ENCODE measurements at regions not wholly inside any gene's neighbourhood (a gene's known extent, or its start where the extent isn't known, plus 50 kb on each side); places are given as distances from the start of the nearest gene placed in this dataset.

- Histone ChIP-seq H3K36me3 (replicated peaks in 1 of 2; ENCODE audit: control insufficient read depth in 1 of 2, insufficient read depth in 2 of 2, low read length in 2 of 2) (no peaks in the 10 kb centered on the region), H3K27ac (ENCODE audit: low read depth in 1 of 2, low read length in 2 of 2) (no peak overlapping the region), H3K79me2 (ENCODE audit: insufficient read depth, low read length) (no peaks in the 10 kb centered on the region), H3K9me3 (replicated peaks in 1 of 2; ENCODE audit: control insufficient read depth in 1 of 2, insufficient read depth in 1 of 2, low read length in 2 of 2) (no peaks in the 10 kb centered on the region), H3K4me2 (replicated peaks; ENCODE audit: extremely low read depth, low read length, poor library complexity, severe bottlenecking) (no peak overlapping the region), H3K9ac (ENCODE audit: insufficient read depth, low read length, poor library complexity, severe bottlenecking) (no peak overlapping the region), H3K27me3 (ENCODE audit: control insufficient read depth in 2 of 2, insufficient read depth in 2 of 2, low read length in 2 of 2) (no peaks in the 10 kb centered on the region), H3K4me3 (replicated peaks in 1 of 3; ENCODE audit: low read depth in 2 of 3, low read length in 3 of 3) (no peak overlapping the region), H3K4me1 (ENCODE audit: control insufficient read depth in 1 of 2, insufficient read depth in 2 of 2, low read length in 2 of 2) (no peaks in the 10 kb centered on the region), H4K20me1 (ENCODE audit: insufficient read depth, low read length) (no peaks in the 10 kb centered on the region), H2AFZ (ENCODE audit: insufficient read depth, low read depth, low read length, poor library complexity, severe bottlenecking) (no peak overlapping the region)
- TF ChIP-seq CTCF (IDR thresholded peaks at IDR 0.05): no peak
- no peak for DNase-seq
- Mint-ChIP-seq H3K4me1 (no peaks in the 10 kb centered on the region), H3K27me3 (ENCODE audit: low read depth in 3 of 3) (no peaks in the 10 kb centered on the region), H3K4me3 (no peak overlapping the region), H3K27ac (no peak overlapping the region), H3K36me3 (no peaks in the 10 kb centered on the region), H3K9me3 (peaks cover 0 to 5% (median 1%) of the 10 kb centered on the region in 7 donors)
- intact Hi-C loops (cut with micrococcal nuclease): no loop called here
Measured at GRCh38 chr2:41600460-41600859, 447.4 kb upstream of the PKDCC start.

DNA sequence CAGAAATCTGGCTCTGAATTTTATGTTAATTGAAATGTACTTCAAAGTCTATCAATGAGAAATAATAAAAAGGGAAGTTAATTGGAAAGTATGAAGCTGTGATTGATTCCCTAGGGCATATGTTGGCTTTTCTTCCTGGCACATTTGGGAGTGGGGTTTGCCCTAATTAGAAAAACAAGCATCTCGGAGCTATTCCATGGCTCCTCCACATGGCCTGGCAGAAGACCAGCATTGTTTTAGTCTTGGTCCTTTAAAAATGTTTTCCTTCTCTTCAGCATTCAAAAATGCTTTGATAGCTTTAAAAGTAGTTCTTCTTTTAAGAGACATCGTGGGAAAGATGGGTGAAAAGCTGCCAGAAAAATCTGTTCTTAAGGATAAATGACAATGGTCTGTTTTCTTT is 445.5 kb upstream of the PKDCC start:
- Mint-ChIP-seq H3K27me3 (ENCODE audit: low read depth in 3 of 3) (no peaks in the 10 kb centered on the region), H3K4me3 (no peak overlapping the region), H3K9me3 (peaks cover 0 to 5% (median 1%) of the 10 kb centered on the region in 7 donors), H3K4me1 (no peaks in the 10 kb centered on the region), H3K36me3 (no peaks in the 10 kb centered on the region), H3K27ac (no peak overlapping the region)
- Histone ChIP-seq H4K20me1 (ENCODE audit: insufficient read depth, low read length) (no peaks in the 10 kb centered on the region), H3K36me3 (replicated peaks in 1 of 2; ENCODE audit: control insufficient read depth in 1 of 2, insufficient read depth in 2 of 2, low read length in 2 of 2) (no peaks in the 10 kb centered on the region), H3K4me3 (replicated peaks in 1 of 3; ENCODE audit: low read depth in 2 of 3, low read length in 3 of 3) (no peak overlapping the region), H3K27me3 (ENCODE audit: control insufficient read depth in 2 of 2, insufficient read depth in 2 of 2, low read length in 2 of 2) (no peaks in the 10 kb centered on the region), H3K4me1 (ENCODE audit: control insufficient read depth in 1 of 2, insufficient read depth in 2 of 2, low read length in 2 of 2) (no peaks in the 10 kb centered on the region), H2AFZ (ENCODE audit: insufficient read depth, low read depth, low read length, poor library complexity, severe bottlenecking) (no peak overlapping the region), H3K9me3 (replicated peaks in 1 of 2; ENCODE audit: control insufficient read depth in 1 of 2, insufficient read depth in 1 of 2, low read length in 2 of 2) (no peaks in the 10 kb centered on the region), H3K79me2 (ENCODE audit: insufficient read depth, low read length) (no peaks in the 10 kb centered on the region), H3K4me2 (replicated peaks; ENCODE audit: extremely low read depth, low read length, poor library complexity, severe bottlenecking) (no peak overlapping the region), H3K9ac (ENCODE audit: insufficient read depth, low read length, poor library complexity, severe bottlenecking) (no peak overlapping the region), H3K27ac (ENCODE audit: low read depth in 1 of 2, low read length in 2 of 2) (no peak overlapping the region)
- intact Hi-C loops (cut with micrococcal nuclease): no loop called here
- no peak for TF ChIP-seq CTCF (IDR thresholded peaks at IDR 0.05)
- no peak for DNase-seq
- WGBS (ENCODE audit: insufficient coverage): no CpG with 5 or more reads among the region's 2 CpGs
